ENCODE measurements at regions not wholly inside any gene's neighbourhood (a gene's known extent, or its start where the extent isn't known, plus 50 kb on each side); places are given as distances from the start of the nearest gene placed in this dataset.

DNA sequence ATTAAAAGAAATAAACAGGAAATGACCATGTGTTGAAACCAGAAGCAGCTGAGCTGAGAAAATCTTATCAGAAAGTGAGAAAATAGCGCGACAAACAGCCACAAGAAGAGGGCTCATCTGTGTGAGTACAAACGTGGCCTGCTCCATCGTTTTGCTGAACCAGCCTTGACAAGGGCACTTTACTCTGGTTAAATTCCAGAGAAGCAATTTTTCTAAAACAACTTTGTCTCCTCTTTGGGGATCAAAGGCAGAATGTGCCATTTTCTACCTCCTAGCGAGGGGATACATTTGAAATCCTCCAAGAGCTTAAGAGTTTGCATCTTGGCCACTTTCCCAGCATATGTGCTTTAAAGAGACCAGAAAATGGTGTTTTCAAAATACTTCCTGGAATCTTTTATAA, 51.3 kb upstream of the VIPR2 start (continued):
- TF ChIP-seq, protein P1, sequence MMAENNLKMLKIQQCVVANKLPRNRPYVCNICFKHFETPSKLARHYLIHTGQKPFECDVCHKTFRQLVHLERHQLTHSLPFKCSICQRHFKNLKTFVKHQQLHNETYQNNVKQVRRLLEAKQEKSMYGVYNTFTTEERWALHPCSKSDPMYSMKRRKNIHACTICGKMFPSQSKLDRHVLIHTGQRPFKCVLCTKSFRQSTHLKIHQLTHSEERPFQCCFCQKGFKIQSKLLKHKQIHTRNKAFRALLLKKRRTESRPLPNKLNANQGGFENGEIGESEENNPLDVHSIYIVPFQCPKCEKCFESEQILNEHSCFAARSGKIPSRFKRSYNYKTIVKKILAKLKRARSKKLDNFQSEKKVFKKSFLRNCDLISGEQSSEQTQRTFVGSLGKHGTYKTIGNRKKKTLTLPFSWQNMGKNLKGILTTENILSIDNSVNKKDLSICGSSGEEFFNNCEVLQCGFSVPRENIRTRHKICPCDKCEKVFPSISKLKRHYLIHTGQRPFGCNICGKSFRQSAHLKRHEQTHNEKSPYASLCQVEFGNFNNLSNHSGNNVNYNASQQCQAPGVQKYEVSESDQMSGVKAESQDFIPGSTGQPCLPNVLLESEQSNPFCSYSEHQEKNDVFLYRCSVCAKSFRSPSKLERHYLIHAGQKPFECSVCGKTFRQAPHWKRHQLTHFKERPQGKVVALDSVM (CRISPR knock-in tag; IDR thresholded peaks at IDR 0.05) = no peak
- TF ChIP-seq ZNF749 (CRISPR knock-in tag; IDR thresholded peaks at IDR 0.05; ENCODE audit: borderline replicate concordance) = no peak
- TF ChIP-seq SPEN (CRISPR knock-in tag; IDR thresholded peaks at IDR 0.05; ENCODE audit: low read depth) = no peak
- TF ChIP-seq YEATS4 (CRISPR knock-in tag; IDR thresholded peaks at IDR 0.05; ENCODE audit: borderline replicate concordance) = no peak
- TF ChIP-seq, protein P2, sequence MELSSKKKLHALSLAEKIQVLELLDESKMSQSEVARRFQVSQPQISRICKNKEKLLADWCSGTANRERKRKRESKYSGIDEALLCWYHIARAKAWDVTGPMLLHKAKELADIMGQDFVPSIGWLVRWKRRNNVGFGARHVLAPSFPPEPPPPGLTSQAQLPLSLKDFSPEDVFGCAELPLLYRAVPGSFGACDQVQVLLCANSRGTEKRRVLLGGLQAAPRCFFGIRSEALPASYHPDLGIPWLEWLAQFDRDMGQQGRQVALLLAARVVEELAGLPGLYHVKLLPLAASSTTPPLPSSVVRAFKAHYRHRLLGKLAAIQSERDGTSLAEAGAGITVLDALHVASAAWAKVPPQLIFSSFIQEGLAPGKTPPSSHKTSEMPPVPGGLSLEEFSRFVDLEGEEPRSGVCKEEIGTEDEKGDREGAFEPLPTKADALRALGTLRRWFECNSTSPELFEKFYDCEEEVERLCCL (CRISPR knock-in tag; IDR thresholded peaks at IDR 0.05; ENCODE audit: borderline replicate concordance) = no peak
